COLO668 (cell line): ENCODE measurements at regions not wholly inside any gene's neighbourhood (a gene's known extent, or its start where the extent isn't known, plus 50 kb on each side); places are given as distances from the start of the nearest gene placed in this dataset.
"Not testable (repeated sequence)": the region's sequence is repeated elsewhere in the genome, so short reads cannot be mapped to it uniquely, and the experiment has no call there.

Experiments used
- DNase-seq: peaks from one replicate; lab custom pipeline; 2025; ENCODE audit not compliant: unreplicated experiment; lab: John Stamatoyannopoulos, UW

GRCh38 chr7:149635561-149636329, 137.6 kb downstream of the ZNF467 start:
- no peak for DNase-seq

DNA sequence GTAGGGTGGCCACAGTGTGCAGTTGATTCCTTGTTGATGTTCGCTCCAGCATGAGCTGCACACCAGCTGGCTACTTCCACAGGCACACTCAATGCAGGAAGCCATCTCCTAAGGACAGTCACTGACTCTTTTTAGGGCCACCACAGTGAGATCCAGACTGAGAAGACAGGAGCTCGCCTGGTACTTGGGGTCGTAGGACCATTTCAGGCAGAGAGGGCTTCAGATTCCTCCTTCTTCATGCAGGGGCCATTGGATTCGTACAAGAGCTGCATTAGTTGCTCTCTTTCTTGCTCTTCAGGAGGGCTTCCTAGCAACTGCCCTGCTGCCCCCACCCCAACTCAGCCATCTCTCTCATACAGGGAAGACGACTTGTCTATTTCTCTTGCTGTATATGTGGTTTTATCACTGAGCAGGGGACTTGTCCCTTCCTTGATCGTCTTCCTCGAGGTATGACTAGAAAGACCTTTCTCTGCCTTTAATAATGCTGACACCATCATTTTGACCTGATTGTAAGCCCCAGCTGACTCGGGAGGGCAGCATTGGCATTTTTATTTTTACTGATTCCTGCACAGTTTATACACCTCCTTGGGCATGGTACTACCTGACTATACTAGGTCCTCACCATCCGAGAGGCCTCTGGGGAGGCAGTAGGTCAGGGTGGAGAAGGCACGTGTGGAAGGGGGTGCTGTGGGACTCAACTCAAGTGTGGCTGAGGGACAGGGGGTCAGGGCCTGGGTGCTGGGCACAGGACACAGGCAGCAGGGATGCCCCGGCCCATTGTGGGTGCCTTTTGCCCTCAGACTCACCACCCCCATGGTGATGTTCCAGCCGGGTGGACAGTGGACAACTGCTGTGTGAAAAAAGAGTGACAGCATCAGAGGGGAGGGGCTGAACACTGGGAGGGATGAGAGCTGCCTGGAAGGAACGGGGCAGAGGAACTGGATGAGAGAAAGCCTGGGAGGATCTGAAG, 136.7 kb upstream of the ZNF746 start:
- no peak for DNase-seq

DNA sequence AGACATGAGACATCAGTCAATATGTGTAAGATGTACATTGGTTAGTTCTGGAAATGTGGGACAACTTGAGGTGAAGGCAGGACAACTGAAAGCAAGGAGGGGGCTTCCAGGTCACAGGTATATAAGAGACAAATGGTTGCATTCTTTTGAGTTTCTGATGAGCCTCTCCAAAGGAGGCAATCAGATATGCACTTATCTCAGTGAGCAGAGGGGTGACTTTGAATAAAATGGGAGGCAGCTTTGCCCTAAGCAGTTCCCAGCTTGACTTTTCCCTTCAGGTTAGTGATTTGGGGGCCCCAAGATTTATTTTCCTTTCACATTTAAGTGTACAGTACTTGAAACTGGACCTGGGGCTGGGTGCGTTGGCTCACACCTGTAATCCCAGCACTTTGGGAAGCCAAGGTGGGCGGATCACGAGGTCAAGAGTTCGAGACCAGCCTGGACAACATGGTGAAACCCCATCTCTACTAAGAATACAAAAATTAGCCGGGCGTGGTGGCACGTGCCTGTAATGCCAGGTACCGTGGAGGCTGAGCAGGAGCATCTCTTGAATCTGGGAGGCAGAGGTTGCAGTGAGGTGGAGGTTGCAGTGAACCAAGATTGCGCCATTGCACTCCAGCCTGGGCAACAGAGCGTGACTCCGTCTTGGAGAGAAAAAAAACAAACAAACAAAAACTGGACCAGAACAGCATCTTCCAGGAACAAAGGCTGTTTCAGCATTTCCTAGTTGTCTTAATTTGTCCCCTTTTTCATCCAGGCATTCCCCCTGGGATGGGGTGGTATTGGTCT, 130.9 kb upstream of the ZNF746 start:
- not testable (repeated sequence) for DNase-seq

- DNase-seq = no peak
Observed at GRCh38 chr7:149627911-149628310, 130.3 kb upstream of the ZNF746 start.

GRCh38 chr7:149626972-149627371, 129.4 kb upstream of the ZNF746 start:
- DNase-seq = no peak

DNA sequence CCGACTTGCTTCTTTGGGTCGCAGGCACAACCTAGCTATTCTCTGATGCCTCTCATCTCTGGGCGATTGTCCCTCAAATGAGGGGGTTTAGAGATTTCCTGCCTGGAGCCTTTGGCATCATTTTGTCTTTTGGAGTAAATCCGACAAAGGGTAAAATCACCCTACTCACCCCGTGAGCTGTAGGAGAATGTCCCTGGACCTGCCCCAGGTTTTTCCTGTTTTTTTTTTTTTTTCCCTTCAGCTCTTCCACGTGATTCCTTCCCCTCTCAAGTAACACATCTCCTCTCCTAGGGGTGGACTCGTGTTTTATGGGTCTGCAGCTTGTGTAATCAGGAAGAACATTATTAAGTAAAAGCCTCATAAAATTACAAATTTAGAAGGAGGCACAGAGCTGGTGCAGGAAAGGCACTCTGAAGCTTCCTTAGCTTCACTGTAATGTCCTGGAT, 128.4 kb upstream of the ZNF746 start:
- DNase-seq = no peak

- DNase-seq = peak; percentile 65
Observed at GRCh38 chr7:149625340-149625946, 127.8 kb upstream of the ZNF746 start.

- peak; percentile 95 for DNase-seq
Observed at GRCh38 chr7:149624419-149625339, 127.1 kb upstream of the ZNF746 start.

GRCh38 chr7:149624006-149624405, 126.4 kb upstream of the ZNF746 start:
- peak; percentile 46 for DNase-seq

DNA sequence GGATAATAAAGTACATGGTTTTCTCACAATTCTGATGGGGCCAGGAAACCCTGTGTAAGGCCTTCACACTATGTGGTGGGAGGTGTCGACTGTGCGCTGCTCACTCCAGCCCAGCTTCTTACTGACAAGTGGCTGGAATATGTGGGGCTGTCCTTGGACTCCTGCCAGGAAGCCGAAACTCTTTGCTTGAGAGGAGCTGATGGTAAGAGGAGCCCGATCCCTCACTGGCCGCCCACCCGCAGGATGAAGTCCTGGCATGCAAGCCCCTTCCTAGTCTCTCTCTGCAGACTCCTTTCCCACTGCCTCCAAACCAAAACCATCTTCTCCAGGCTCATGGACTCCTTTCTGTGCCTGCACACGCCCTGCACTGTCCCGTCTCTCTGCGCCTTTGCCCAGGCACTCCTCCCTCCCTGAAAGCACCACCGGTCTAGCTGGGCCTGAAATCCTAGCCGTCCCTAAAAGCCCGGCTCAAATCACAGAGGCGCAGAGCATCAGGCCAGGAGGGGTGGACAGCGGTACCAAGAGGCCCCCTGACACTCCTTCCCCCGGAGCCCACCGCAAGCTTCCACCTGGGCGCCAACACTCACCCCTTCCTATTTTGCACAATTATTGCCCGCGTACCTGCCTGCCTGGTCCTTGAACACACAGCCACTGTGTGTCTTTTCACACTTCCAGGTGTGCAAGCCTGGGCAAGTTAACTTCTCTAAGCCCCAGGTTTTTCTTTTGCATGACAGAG, 125.8 kb upstream of the ZNF746 start:
- peak; percentile 34 for DNase-seq

GRCh38 chr7:149622444-149623210, 125.0 kb upstream of the ZNF746 start:
- no peak for DNase-seq

GRCh38 chr7:149621776-149622175, 124.2 kb upstream of the ZNF746 start:
- no peak for DNase-seq

DNA sequence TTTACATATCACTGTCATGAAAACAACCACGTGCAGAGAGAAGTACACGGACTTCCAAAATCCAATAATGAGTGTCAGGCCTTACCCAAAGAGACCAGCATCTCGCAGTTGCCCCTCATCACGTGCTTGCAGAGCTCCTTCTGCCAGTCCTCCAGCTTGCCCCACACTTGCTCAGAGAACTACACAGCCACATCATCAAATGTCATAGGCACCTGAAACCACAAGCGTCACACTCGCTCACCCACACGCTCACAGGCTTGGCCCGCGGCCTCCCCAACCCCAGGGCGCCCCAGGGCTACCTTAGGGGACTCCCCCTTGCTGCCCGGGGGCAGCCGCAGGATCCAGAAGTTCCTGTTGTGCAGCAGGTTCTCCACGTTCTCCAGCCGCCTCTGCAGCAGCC, 123.4 kb upstream of the ZNF746 start:
- no peak for DNase-seq

- DNase-seq = no peak
Observed at GRCh38 chr7:149616898-149617297, 119.3 kb upstream of the ZNF746 start.

- no peak for DNase-seq
Observed at GRCh38 chr7:149615690-149616270, 118.2 kb upstream of the ZNF746 start.

DNA sequence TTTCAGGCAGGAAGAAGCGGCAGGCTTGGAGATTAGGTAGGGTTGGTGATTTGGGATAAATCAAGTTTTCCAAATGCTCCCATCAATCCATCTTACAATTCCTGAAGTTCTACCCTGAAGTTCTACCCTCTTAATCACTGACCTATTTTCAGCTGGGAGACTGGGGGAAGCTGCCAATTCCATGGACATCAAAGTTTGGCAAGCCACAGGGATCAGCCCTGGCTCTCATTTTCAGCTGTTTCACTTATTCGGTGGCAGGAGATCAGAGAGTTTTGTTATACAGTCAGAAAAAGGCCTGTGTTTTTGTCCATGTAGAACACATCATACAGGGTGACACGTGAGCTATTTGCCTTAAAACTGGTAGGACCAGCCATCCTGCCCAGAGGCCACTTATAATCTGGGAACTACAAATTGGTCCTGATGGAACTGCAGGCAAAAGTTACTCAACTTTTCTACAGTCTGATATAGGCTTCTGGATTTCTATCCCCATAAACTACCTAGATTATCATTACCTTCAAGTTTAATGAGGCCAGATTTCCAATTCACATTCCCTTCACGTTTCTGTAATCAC, 112.9 kb upstream of the ZNF746 start:
- DNase-seq = no peak

DNA sequence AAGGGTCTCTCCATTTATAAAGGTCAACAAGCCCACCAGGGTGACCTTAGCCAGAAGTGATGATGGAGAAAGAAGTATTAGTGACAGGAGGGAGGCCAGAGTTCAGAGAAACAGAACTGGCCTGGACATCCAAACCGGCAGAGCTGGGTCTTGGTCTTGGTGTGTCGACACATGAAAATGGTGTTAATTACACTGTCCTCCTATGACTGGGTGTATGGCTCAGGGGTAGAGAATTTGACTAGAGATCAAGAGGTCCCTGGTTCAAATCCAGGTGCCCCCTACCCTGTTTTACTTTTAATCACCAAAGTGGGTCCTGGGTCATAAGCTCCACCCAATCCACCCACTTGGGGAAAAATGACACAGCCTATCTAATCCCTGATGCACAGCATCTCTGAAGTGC, 110.6 kb upstream of the ZNF746 start:
- DNase-seq = no peak

- no peak for DNase-seq
Observed at GRCh38 chr7:149607683-149608082, 110.1 kb upstream of the ZNF746 start.
